ENCODE measurements at regions not wholly inside any gene's neighbourhood (a gene's known extent, or its start where the extent isn't known, plus 50 kb on each side); places are given as distances from the start of the nearest gene placed in this dataset.
"Not testable (repeated sequence)": the region's sequence is repeated elsewhere in the genome, so short reads cannot be mapped to it uniquely, and the experiment has no call there.

DNA sequence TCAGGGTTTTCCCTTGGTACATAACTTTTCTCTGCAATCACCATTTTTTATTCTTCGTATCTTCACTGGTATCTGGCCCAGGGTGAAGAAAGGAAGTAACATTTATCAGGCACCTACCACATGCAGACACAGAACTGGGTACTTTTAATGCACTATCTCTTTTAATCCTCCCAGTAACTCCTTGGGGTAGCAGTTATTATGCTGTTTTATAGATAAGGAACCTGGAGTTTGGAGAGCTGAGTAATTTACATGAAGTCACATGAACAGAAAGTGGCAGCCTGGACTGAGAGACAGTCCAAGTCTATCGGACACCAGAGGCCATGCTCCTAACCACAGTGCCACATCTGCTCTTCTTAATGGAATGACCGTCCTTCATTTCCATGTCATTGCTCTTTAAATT lies 117.1 kb upstream of the PODXL start:
- ATAC-seq = no peak

DNA sequence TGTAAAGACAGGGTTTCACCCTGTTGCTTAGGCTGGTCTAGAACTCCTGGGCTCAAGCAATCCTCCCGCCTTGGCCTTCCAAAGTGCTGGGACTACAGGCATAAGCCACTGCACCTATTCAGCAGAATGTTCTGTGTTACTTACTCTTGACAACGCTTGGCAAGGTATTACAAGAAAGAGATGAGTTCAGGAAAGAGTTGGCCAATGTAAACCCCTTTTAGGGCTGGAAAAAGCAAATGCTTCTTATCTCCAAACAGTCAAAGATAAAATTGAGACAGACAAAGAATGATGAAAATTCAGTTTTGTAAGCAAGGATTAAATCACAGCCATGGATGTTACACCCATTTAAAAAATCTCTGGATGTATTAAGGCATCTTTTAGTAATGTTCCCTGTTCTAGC lies 114.0 kb upstream of the PODXL start:
- Histone ChIP-seq H3K9me3 (no peaks in the 10 kb centered on the region), H3K27ac (no peak overlapping the region), H3K27me3 (no peaks in the 10 kb centered on the region), H3K4me1 (no peaks in the 10 kb centered on the region), H3K36me3 (no peaks in the 10 kb centered on the region), H3K4me3 (no peak overlapping the region)
- no peak for TF ChIP-seq CTCF (IDR thresholded peaks at IDR 0.05)
- DNase-seq (no peak), ATAC-seq (no peak)
- intact Hi-C loops (cut with DNase I) = no loop called here

More for the DNA sequence above, 117.1 kb upstream of the PODXL start:
- no peak for DNase-seq
- no peaks in the 10 kb centered on the region for H3K4me1 ChIP-seq
- H3K27ac ChIP-seq = no peak overlapping the region
- H3K9me3 ChIP-seq = no peaks in the 10 kb centered on the region
- no peaks in the 10 kb centered on the region for H3K36me3 ChIP-seq
- intact Hi-C loops (cut with DNase I) = no loop called here
- H3K4me3 ChIP-seq = no peak overlapping the region
- no peak for TF ChIP-seq CTCF (IDR thresholded peaks at IDR 0.05)
- H3K27me3 ChIP-seq = no peaks in the 10 kb centered on the region

DNA sequence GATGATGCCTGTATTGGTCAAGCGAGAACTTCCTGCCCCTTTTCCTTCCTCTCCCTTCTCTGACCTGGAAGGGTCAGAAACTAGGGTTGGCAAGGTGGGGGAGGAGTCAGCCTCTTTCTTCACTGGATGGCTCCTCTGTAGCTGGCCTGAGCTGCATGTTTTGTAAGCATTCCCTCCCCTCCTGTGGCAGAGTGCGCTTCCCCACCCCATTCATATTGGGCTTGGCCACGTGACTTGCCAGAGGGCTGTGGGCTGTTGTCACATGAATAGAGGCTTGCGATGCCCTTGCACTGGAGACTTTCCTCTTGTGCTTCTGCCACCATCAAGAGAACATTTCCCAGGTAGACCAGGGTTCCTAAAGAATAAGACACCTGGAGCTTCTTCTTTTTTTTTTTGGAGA lies 111.3 kb upstream of the PODXL start:
- TF ChIP-seq CTCF (IDR thresholded peaks at IDR 0.05) = no peak
- Histone ChIP-seq H3K27ac (no peak overlapping the region), H3K9me3 (no peaks in the 10 kb centered on the region), H3K36me3 (no peaks in the 10 kb centered on the region), H3K4me3 (no peak overlapping the region), H3K4me1 (no peaks in the 10 kb centered on the region), H3K27me3 (no peaks in the 10 kb centered on the region)
- no peak for ATAC-seq
- DNase-seq = no peak
- intact Hi-C loops (cut with DNase I) = no loop called here

GRCh38 chr7:131665021-131665420 lies 108.6 kb upstream of the PODXL start:
- no peak for ATAC-seq
- Histone ChIP-seq H3K4me1 (no peaks in the 10 kb centered on the region), H3K27me3 (no peaks in the 10 kb centered on the region), H3K27ac (no peak overlapping the region), H3K9me3 (no peaks in the 10 kb centered on the region), H3K4me3 (no peak overlapping the region), H3K36me3 (no peaks in the 10 kb centered on the region)
- intact Hi-C loops (cut with DNase I) = no loop called here
- no peak for TF ChIP-seq CTCF (IDR thresholded peaks at IDR 0.05)
- DNase-seq = no peak

DNA sequence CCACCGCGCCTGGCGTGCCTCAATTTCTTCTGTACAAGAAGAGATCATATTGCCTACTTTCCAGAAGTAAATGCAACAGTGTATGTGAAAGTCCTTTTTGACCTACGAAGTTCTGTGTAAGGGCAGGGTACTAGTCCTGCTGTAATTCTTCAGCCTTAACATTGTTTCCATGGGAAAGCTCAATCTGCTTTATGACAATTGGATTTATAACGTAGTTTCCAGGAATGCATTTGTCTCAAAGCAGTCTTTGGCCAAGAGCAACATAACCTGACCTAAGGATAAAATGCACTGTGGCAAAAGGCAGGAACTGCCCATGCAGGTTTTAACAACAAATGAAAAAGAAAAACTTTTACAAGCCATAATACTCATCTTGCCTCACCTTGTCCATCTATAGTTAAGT lies 108.1 kb upstream of the PODXL start:
- H3K27me3 ChIP-seq = no peaks in the 10 kb centered on the region
- H3K36me3 ChIP-seq = no peaks in the 10 kb centered on the region
- DNase-seq = no peak
- H3K4me3 ChIP-seq = no peak overlapping the region
- no peak for TF ChIP-seq CTCF (IDR thresholded peaks at IDR 0.05)
- intact Hi-C loops (cut with DNase I) = no loop called here
- no peak overlapping the region for H3K27ac ChIP-seq
- H3K9me3 ChIP-seq = no peaks in the 10 kb centered on the region
- H3K4me1 ChIP-seq = no peaks in the 10 kb centered on the region
- ATAC-seq = no peak

- H3K4me3 ChIP-seq; H3K27me3 ChIP-seq; H3K36me3 ChIP-seq; intact Hi-C loops (cut with DNase I); H3K27ac ChIP-seq; ATAC-seq; H3K4me1 ChIP-seq; H3K9me3 ChIP-seq: not testable (repeated sequence)
- DNase-seq = peak; percentile 28
These were observed 106.0 kb upstream of the PODXL start for GRCh38 chr7:131662301-131662873.
